ENCODE measurements at regions not wholly inside any gene's neighbourhood (a gene's known extent, or its start where the extent isn't known, plus 50 kb on each side); places are given as distances from the start of the nearest gene placed in this dataset.

- Histone ChIP-seq H3K36me3 (no peaks in the 10 kb centered on the region), H3K27me3 (no peaks in the 10 kb centered on the region), H3K27ac (no peak overlapping the region), H3K4me3 (no peak overlapping the region), H3K9me3 (no peaks in the 10 kb centered on the region), H3K4me1 (no peaks in the 10 kb centered on the region)
- TF ChIP-seq, protein P1, sequence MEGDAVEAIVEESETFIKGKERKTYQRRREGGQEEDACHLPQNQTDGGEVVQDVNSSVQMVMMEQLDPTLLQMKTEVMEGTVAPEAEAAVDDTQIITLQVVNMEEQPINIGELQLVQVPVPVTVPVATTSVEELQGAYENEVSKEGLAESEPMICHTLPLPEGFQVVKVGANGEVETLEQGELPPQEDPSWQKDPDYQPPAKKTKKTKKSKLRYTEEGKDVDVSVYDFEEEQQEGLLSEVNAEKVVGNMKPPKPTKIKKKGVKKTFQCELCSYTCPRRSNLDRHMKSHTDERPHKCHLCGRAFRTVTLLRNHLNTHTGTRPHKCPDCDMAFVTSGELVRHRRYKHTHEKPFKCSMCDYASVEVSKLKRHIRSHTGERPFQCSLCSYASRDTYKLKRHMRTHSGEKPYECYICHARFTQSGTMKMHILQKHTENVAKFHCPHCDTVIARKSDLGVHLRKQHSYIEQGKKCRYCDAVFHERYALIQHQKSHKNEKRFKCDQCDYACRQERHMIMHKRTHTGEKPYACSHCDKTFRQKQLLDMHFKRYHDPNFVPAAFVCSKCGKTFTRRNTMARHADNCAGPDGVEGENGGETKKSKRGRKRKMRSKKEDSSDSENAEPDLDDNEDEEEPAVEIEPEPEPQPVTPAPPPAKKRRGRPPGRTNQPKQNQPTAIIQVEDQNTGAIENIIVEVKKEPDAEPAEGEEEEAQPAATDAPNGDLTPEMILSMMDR (IDR thresholded peaks at IDR 0.05), result no peak
- no peak for TF ChIP-seq POLR2A (IDR thresholded peaks at IDR 0.05)
- no peak for DNase-seq
These were observed 123.6 kb upstream of the SMIM21 start for GRCh38 chr18:75551071-75551470.

- Histone ChIP-seq H3K36me3 (no peaks in the 10 kb centered on the region), H3K27ac (no peak overlapping the region), H3K27me3 (no peaks in the 10 kb centered on the region), H3K4me1 (no peaks in the 10 kb centered on the region), H3K9me3 (no peaks in the 10 kb centered on the region), H3K4me3 (no peak overlapping the region)
- TF ChIP-seq, protein P1 (IDR thresholded peaks at IDR 0.05), result no peak
- TF ChIP-seq POLR2A (IDR thresholded peaks at IDR 0.05), result no peak
- DNase-seq, result no peak
These were observed 120.9 kb upstream of the SMIM21 start for GRCh38 chr18:75548353-75548905.

DNA sequence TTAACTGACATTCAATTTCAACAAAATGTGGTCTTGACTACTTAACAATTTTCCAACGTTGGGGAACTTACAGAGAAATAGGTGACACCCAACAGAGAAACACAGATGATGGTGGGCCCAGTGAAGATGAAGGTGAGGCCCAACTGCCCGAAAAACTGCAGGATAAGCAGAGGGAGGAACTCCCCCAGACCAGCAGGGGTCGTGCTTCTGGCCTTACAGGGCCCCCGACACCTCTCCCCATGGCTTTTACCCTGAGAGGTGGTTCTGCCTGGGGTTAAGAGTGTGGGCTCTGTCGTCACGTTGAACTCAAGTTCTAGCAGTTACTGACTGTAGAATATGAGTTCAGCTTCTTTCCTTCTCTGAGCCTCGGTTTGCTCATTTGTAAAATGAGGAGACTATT, 119.5 kb upstream of the SMIM21 start:
- Histone ChIP-seq H3K4me3 (no peak overlapping the region), H3K4me1 (no peaks in the 10 kb centered on the region), H3K9me3 (no peaks in the 10 kb centered on the region), H3K27me3 (no peaks in the 10 kb centered on the region), H3K36me3 (no peaks in the 10 kb centered on the region), H3K27ac (no peak overlapping the region)
- no peak for TF ChIP-seq POLR2A (IDR thresholded peaks at IDR 0.05)
- TF ChIP-seq, protein P1 (IDR thresholded peaks at IDR 0.05), result no peak
- no peak for DNase-seq

DNA sequence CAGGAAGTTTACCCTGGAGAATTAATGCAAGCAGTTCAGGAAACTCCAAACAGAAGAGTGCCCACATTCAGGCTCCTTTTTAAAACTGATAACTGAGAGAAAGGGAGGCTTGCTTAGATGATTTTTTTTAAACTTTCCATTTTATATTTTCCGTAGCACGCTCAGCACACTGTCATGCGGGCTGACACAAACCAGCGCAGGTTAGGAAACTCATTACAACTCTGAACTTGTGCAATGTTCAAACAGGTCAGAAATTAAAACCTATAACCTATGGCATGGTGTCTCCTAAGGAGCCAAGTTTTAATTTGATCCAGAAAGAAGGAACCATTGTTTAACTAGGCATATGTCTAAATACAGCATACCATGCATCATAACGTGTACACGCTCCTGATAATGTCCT, 117.7 kb upstream of the SMIM21 start:
- no peaks in the 10 kb centered on the region for H3K9me3 ChIP-seq
- no peaks in the 10 kb centered on the region for H3K27me3 ChIP-seq
- no peak overlapping the region for H3K4me3 ChIP-seq
- no peak overlapping the region for H3K27ac ChIP-seq
- H3K4me1 ChIP-seq, result no peaks in the 10 kb centered on the region
- DNase-seq, result no peak
- no peak for TF ChIP-seq POLR2A (IDR thresholded peaks at IDR 0.05)
- TF ChIP-seq, protein P1 (IDR thresholded peaks at IDR 0.05), result no peak
- H3K36me3 ChIP-seq, result no peaks in the 10 kb centered on the region

- Histone ChIP-seq H3K9me3 (no peaks in the 10 kb centered on the region), H3K4me1 (no peaks in the 10 kb centered on the region), H3K27ac (no peak overlapping the region), H3K4me3 (no peak overlapping the region), H3K36me3 (no peaks in the 10 kb centered on the region), H3K27me3 (no peaks in the 10 kb centered on the region)
- TF ChIP-seq POLR2A (IDR thresholded peaks at IDR 0.05), result no peak
- TF ChIP-seq, protein P1 (IDR thresholded peaks at IDR 0.05), result no peak
- no peak for DNase-seq
These were observed 117.0 kb upstream of the SMIM21 start for GRCh38 chr18:75544496-75544895.

GRCh38 chr18:75544051-75544481, 116.6 kb upstream of the SMIM21 start:
- Histone ChIP-seq H3K4me3 (no peak overlapping the region), H3K27ac (no peak overlapping the region), H3K9me3 (no peaks in the 10 kb centered on the region), H3K36me3 (no peaks in the 10 kb centered on the region), H3K4me1 (no peaks in the 10 kb centered on the region), H3K27me3 (no peaks in the 10 kb centered on the region)
- TF ChIP-seq POLR2A (IDR thresholded peaks at IDR 0.05), result no peak
- TF ChIP-seq, protein P1 (IDR thresholded peaks at IDR 0.05), result no peak
- DNase-seq, result no peak
